Aorta (tissue), 5 donors: ENCODE measurements at regions not wholly inside any gene's neighbourhood (a gene's known extent, or its start where the extent isn't known, plus 50 kb on each side); places are given as distances from the start of the nearest gene placed in this dataset.
"Not testable (repeated sequence)": the region's sequence is repeated elsewhere in the genome, so short reads cannot be mapped to it uniquely, and the experiment has no call there.

Source experiments
- ATAC-seq: fragments of 200-7000 bp; cut with Tn5 transposase; one replicate; pipeline ENCODE4 v1.9.1; 2022; ENCODE audit warnings: moderate library complexity; ENCODE audit not compliant: low FRiP score
- DNase-seq, 2 donors: peaks; one replicate each; pipeline ENCODE4 v3.0.0-alpha.2; 2020
- H3K27ac ChIP-seq, 2 donors: one replicate each; pipeline ENCODE4 v1.5.1; 2013; ENCODE audit warnings: low read length in 2 of 2, mild to moderate bottlenecking in 2 of 2, moderate library complexity in 2 of 2, control low read depth in 1 of 2, inconsistent platforms in 1 of 2, low read depth in 1 of 2
- H3K27me3 ChIP-seq, 2 donors: one replicate each; pipeline ENCODE4 v1.6.1; 2013; ENCODE audit warnings: control low read depth in 1 of 2, low read length in 1 of 2, mild to moderate bottlenecking in 1 of 2, moderate library complexity in 1 of 2; ENCODE audit not compliant: insufficient read depth in 2 of 2, control insufficient read depth in 1 of 2
- H3K36me3 ChIP-seq, 2 donors: one replicate each; pipeline ENCODE4 v1.6.1; 2013; ENCODE audit warnings: control low read depth in 1 of 2, low read length in 1 of 2, mild to moderate bottlenecking in 1 of 2; ENCODE audit not compliant: insufficient read depth in 2 of 2, control insufficient read depth in 1 of 2
- H3K4me1 ChIP-seq, 2 donors: one replicate each; pipeline ENCODE4 v1.6.1; 2013; ENCODE audit warnings: low read length in 2 of 2, control low read depth in 1 of 2, mild to moderate bottlenecking in 1 of 2, moderate library complexity in 1 of 2; ENCODE audit not compliant: insufficient read depth in 2 of 2, control insufficient read depth in 1 of 2
- H3K4me3 ChIP-seq, 2 donors: one replicate each; pipeline ENCODE4 v1.5.1; 2013; ENCODE audit warnings: low read length in 2 of 2, control low read depth in 1 of 2, mild to moderate bottlenecking in 1 of 2
- H3K9me3 ChIP-seq: one replicate; pipeline ENCODE4 v1.6.1; 2013; ENCODE audit warnings: mild to moderate bottlenecking, low read length; ENCODE audit not compliant: control insufficient read depth
- WGBS, 2 donors: extraction: QIAGEN DNeasy Blood & Tissue Kit; methylation state at CpG; one replicate each; pipeline ENCODE4 v1.1.7; 2013; 5-methylcytosine and 5-hydroxymethylcytosine counted together
- intact Hi-C, 2 donors: fragments of 100-400 bp; cut with DNase I; formaldehyde crosslinking; loops; one replicate each; pipeline versions ENCODE4 v1.14.2 to v1.15.0; 2022
- donor health status: healthy with polysubstance abuse.
- donor health status: Bipolar disorder and iron deficiency.
- donor health status: DM: no; HTN: no; CAD: no.
- donor health status: DM: no; HTN: no; CAD: no.
- donor health status: DM: yes; HTN: yes; CAD: no.

DNA sequence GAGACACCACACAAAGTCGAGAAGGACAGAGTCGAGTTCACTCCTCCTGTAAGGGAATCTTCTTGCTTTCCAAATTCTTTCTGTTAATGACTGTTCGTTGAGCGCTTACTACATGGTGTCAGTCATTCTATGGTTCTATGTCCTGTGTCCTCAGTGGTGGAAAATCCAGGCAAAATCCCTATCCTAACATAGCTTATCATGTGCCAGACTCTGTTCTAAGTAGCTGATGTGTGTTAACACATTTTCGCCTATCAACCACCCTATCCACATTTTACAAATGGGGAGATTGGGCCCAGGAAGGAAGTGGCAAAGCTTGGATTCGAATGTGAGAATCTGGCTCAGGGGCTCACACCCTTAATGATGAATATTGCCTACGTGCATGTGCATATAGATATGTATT lies 280.1 kb downstream of the GATA3 start:
- DNase-seq, result no peak
- peaks cover 2% of the 10 kb centered on the region for H3K9me3 ChIP-seq
- H3K4me3 ChIP-seq, result no peak overlapping the region
- H3K4me1 ChIP-seq, result no peaks in the 10 kb centered on the region
- H3K27ac ChIP-seq, result no peak overlapping the region
- no peaks in the 10 kb centered on the region for H3K36me3 ChIP-seq
- H3K27me3 ChIP-seq, result peaks cover 0 to 4% of the 10 kb centered on the region in 2 donors
- ATAC-seq, result no peak
- 87 to 89% methylated on average over 7 of the region's 7 CpGs for WGBS, 2 donors
- intact Hi-C loops, result no loop called here

DNA sequence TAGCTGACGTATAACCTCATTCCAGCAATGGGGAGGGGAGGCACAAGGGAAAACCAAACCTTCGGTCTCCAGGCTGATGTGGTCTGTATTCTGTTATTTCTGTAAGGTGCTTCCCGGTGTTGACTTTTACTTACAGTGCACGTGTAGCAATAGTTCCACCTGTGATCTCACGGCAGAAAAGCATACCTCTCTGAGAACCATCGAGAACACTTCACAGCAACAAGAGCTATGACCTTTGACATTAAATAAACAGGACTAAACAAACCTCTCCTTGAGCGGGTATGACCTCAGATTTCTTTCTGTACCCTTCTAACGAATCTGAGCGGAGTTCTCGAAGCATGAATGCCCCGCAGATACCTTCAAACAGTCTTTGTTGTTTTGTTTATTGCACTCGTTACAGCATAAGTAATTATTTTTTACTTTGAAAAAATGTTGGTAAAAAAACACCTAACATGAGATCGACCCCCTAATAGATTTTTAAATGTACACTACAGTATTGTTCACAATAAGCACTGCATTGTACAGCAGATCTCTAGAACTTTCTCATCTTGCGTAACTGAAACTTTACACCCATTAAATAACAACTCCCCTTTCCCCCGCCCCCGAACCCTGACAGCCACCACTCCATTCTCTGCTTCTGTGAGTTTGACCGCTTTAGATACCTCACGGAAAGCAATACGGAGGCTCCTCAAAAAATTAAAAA lies 282.3 kb downstream of the GATA3 start:
- Histone ChIP-seq H3K4me3 (no peak overlapping the region), H3K36me3 (no peaks in the 10 kb centered on the region), H3K9me3 (peaks cover 2% of the 10 kb centered on the region), H3K27ac (no peak overlapping the region), H3K27me3 (peaks cover 0 to 4% of the 10 kb centered on the region in 2 donors), H3K4me1 (no peaks in the 10 kb centered on the region)
- intact Hi-C loops, result no loop called here
- 39 to 44% methylated on average over 19 of the region's 19 CpGs for WGBS, 2 donors
- ATAC-seq (no peak), DNase-seq (no peak)

- Histone ChIP-seq H3K27ac (no peak overlapping the region), H3K4me3 (no peak overlapping the region), H3K4me1 (no peaks in the 10 kb centered on the region), H3K36me3 (no peaks in the 10 kb centered on the region), H3K9me3 (peaks cover 2% of the 10 kb centered on the region), H3K27me3 (peaks cover 0 to 4% of the 10 kb centered on the region in 2 donors)
- ATAC-seq, result no peak
- intact Hi-C loops, result no loop called here
- WGBS, 2 donors, result 51 to 52% methylated on average over 5 of the region's 5 CpGs
- no peak for DNase-seq
Observed at GRCh38 chr10:8337332-8337651, 282.8 kb downstream of the GATA3 start.

GRCh38 chr10:8338177-8338766 lies 283.8 kb downstream of the GATA3 start:
- DNase-seq, result no peak
- Histone ChIP-seq H3K4me3 (no peak overlapping the region), H3K9me3 (peaks cover 2% of the 10 kb centered on the region), H3K36me3 (no peaks in the 10 kb centered on the region), H3K27ac (no peak overlapping the region), H3K4me1 (no peaks in the 10 kb centered on the region), H3K27me3 (peaks cover 0 to 4% of the 10 kb centered on the region in 2 donors)
- WGBS, 2 donors, result 87% methylated on average over 4 of the region's 4 CpGs
- no peak for ATAC-seq
- intact Hi-C loops, result no loop called here

DNA sequence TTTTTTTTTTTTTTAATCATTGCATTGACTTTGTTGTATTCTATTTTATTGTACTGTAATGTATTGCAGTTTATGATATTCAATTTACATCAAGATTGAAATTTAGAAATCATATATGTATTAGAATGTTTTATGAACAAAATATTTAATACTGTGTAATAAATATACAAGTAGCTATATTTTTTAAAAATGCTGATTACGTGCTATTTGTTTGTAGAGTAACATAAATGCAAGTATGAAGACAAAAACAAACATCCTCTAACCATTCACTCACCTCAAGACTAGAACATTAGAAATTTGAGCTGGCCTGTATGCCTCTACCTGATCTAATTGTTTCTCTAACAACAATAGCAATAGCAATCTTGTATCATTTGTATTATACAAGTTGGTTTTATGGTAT lies 290.3 kb downstream of the GATA3 start:
- DNase-seq, result no peak
- no peak overlapping the region for H3K27ac ChIP-seq
- H3K27me3 ChIP-seq, result no peaks in the 10 kb centered on the region
- no peak for ATAC-seq
- WGBS, 2 donors, result 48 to 82% methylated on average over 1 of the region's 1 CpG
- no peaks in the 10 kb centered on the region for H3K36me3 ChIP-seq
- H3K4me3 ChIP-seq, result no peak overlapping the region
- H3K4me1 ChIP-seq, result no peaks in the 10 kb centered on the region
- intact Hi-C loops, result no loop called here
- H3K9me3 ChIP-seq, result peaks cover 1% of the 10 kb centered on the region

DNA sequence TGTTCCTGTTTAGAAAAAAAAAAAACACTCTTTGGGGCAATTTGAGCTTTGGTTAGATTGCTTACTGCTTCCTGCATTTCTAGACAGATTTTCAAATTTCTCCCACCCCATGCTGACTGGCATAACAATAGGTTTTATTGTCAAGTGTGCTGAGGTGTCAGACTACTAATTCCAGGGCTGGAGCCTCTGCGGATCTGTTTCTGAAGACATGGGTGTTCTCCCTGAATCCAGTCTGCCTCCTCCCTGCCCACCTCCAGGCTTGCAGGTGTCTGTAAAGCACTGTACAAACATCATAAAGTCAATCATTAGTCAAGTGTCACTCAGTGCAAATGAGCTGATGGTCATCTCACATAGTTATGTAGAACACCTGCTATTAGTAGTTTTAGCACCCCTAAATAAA lies 292.4 kb downstream of the GATA3 start:
- Histone ChIP-seq H3K4me3 (no peak overlapping the region), H3K4me1 (no peaks in the 10 kb centered on the region), H3K27me3 (no peaks in the 10 kb centered on the region), H3K36me3 (no peaks in the 10 kb centered on the region), H3K27ac (no peak overlapping the region), H3K9me3 (peaks cover 1% of the 10 kb centered on the region)
- intact Hi-C loops, result no loop called here
- no peak for DNase-seq
- 20 to 32% methylated on average over 1 of the region's 1 CpG for WGBS, 2 donors
- no peak for ATAC-seq

- H3K9me3 ChIP-seq, H3K27me3 ChIP-seq, H3K4me3 ChIP-seq, ATAC-seq, H3K4me1 ChIP-seq, H3K36me3 ChIP-seq, intact Hi-C loops, H3K27ac ChIP-seq, DNase-seq: not testable (repeated sequence)
- 89 to 90% methylated on average over 4 of the region's 4 CpGs for WGBS, 2 donors
Observed at GRCh38 chr10:8347614-8348013, 293.1 kb downstream of the GATA3 start.

GRCh38 chr10:8349610-8350249 lies 295.2 kb downstream of the GATA3 start:
- Histone ChIP-seq H3K4me3 (no peak overlapping the region), H3K27me3 (no peaks in the 10 kb centered on the region), H3K27ac (no peak overlapping the region), H3K36me3 (no peaks in the 10 kb centered on the region), H3K9me3 (peaks cover 1% of the 10 kb centered on the region), H3K4me1 (no peaks in the 10 kb centered on the region)
- intact Hi-C loops, result no loop called here
- DNase-seq, result no peak
- ATAC-seq, result no peak
- WGBS, 2 donors, result 26 to 29% methylated on average over 10 of the region's 10 CpGs
